HG02759 (cell line): ENCODE measurements at regions not wholly inside any gene's neighbourhood (a gene's known extent, or its start where the extent isn't known, plus 50 kb on each side); places are given as distances from the start of the nearest gene placed in this dataset.

Experiments
- ATAC-seq: cut with Tn5 transposase; IDR thresholded peaks from one replicate; pipeline ENCODE4 v1.9.1; 2021; ENCODE audit warnings: mild to moderate bottlenecking, moderate library complexity; ENCODE audit not compliant: unreplicated experiment

DNA sequence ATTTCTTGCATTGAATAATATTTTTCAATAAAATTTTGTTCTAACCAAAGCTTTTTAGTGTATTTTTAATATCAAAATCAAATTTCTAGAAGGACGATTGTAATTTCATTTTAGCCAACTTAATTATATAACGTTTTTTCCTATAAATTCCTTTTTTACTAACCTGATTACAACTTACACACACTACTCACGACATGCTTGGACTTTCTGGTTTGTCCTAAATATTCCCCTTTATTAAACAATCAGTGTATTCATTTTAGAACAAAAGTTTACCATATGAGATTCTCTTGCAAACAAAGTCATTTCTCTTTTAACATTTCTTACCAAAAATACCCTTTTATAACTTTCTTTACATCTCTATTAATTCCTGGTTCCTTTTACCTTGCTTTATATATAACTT lies 173.7 kb downstream of the PWWP3B start:
- no peak for ATAC-seq

DNA sequence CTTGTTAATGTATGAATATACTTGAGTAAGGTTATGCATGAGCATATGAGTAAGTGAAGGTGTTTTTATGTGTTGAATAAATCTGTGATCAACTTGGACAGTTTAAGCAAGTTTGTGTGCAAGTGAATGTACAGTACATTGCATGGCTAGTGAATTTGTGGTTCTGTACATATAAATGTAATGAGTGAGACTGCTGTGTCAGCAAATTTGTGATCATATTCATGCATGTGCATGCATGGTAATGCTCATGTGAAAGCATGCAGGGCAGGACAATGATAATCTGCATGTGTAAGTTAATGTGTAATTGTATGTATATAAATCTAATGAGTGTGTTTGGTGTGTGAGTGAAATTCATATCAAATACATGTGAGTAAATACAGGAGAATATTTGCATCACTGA lies 188.5 kb downstream of the PWWP3B start:
- ATAC-seq: no peak

DNA sequence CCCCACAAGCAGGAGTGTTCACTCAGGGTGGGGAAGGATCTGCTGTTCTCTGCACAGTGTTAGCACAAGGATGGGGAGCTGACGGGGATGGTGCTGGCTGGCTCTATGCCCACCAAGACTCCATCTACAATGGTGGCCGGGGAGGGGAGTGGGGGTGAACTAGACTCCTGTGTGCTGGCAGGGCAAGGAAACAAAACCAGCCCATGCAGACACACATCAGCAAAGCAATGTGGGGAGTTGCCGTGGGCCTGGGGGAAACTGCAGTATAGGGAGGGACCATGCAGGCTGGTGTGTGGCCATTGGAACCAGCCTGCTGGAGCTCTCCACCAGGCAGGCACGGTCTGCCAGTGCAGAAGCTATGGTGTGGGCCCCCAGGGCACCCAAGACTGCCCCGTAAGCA lies 195.1 kb downstream of the PWWP3B start:
- no peak for ATAC-seq

GRCh38 chrX:106378616-106379015 lies 210.5 kb downstream of the PWWP3B start:
- peak; percentile 53 for ATAC-seq

- no peak for ATAC-seq
Observed at GRCh38 chrX:106391284-106391911, 220.4 kb upstream of the RADX start.

- no peak for ATAC-seq
Observed at GRCh38 chrX:106392346-106392745, 219.4 kb upstream of the RADX start.

DNA sequence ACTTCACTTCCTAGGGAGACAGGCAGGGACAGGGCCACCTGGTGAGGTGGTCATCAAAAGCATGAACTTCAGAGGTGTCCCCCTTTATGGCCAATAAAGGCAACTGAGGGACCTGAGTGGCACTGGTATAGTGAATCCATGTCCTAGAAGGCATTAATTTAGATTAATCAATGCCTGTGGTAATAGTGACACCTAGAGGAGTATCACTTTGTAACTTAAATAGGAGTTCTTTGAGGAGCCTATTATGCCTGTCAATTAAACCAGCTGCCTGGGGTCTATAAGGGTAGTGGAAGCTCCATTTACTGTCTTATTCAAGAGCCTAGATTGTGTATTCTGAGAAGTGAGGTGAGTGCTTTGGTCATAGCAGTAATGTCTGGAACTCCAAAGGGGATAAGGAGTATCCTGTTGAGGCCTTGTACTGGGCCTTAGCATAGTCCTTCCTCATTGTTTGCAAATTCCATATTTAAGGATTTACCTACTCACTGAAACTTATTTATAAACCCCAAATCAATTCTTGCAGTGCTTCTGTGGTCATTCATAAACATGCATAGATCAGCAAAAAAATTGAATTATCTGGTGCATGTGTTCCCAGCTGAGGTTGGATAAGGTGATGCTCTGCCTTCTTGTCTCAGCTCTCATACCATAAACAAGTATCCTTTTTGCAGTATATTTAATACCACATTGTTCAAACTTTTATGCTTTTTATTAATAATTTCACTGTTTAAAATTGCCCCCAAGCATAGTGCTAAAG lies 213.8 kb upstream of the RADX start:
- ATAC-seq: no peak

GRCh38 chrX:106401965-106402559 lies 209.7 kb upstream of the RADX start:
- no peak for ATAC-seq

DNA sequence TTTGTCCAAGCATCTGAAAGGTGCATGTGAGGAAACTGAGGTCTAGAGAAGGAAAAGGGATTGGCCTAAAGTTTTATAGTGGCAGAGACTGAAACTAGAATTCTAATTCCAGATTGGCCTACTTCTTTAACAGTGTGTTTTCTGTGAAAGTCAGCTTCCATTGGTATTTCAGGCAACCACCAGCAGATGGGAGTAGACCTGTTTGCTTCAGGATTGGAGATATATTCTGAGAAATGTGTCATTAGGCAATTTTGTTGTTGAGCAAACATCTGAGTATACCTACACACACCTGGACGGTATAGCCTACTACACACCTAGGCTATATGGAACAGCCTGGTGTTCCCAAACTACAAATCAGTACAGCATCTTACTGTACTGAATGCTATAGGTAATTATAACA lies 207.3 kb upstream of the RADX start:
- ATAC-seq: no peak

DNA sequence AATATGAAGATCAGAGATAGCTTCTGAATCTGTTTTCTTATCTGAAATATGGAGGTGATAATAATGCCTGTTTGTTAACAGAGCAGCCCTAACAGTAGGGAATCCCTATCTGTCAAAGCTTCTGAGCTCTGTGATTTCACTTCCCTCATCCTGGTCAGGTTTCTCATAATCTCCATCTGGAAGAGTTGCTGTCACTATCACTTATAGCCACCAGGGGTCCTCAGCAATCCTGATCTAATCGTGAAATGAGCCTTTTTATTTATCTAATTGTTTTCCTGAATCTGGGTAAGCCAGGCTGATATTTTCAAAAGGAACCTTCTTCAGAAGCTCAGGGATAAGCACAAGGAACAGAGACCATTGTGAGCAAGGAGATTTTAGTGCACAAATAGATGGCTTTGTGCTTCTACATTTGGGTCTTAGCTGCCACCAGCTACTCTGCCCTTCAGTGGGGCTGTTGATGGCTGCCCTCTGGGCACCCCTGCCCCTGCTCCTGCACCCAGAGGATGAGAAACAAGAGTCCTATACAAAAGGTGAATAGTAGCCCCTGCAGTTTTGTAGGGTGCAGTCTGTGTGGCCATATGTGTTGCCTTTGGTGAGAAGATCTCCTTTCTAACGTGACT lies 196.4 kb upstream of the RADX start:
- peak; percentile 83 for ATAC-seq

- ATAC-seq: no peak
Observed at GRCh38 chrX:106436691-106437090, 175.1 kb upstream of the RADX start.

DNA sequence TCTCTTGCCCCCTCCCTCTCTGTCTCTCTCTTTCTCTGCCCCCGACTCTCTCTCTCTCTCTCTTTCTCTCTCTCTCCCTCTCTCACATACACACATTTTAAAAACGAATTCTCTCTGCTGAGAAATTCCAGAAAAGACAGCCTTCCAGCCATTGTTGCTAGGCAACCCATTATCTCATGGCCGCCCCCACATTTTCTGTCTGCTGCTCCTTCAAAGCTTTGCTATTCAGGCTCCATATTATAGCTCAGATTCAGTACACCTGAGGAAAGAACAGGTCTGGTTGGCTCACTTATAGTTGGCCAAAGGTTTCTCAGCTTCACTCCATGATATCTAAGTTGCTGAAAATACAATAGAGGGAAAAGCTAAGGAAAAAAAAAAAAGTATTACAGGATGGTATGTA lies 174.4 kb upstream of the RADX start:
- ATAC-seq: no peak

DNA sequence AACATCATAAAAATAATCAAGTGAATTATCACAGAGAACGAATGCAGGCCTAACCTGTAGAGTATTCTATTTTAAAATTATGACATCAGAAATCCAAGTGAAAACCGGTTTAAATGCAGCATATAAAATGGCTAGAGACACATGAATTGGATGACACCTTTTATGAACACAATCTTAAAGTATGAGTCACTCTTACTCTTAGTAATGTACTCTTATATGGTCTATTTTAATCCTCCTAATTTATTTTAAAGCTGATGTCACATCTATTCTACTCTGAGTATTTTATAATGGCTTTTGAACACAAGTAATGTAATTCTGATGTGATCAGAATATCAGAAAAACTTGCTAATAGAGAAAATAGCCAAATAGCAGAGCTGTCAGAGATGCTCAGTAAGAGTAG lies 161.4 kb upstream of the RADX start:
- no peak for ATAC-seq

DNA sequence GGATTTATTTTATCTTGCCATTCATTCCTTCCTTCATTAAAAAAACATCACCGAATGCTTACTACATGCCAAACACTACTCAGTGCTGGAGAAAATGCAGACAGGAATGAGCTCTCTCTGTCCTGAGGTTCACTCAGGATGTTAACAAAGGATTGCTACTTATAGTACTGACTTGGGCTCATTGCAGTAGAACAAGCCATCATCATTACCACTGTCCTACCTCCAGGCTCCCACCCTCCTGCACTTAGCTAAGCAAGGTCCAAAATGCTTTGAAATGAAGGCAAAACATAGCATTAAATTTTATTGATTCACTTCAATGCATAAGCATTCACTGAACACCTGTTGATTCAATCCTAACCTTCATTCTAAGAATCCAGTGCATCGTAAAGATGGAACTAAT lies 159.8 kb upstream of the RADX start:
- no peak for ATAC-seq

GRCh38 chrX:106454991-106455390 lies 156.8 kb upstream of the RADX start:
- no peak for ATAC-seq

- ATAC-seq: no peak
Observed at GRCh38 chrX:106457802-106458201, 154.0 kb upstream of the RADX start.

DNA sequence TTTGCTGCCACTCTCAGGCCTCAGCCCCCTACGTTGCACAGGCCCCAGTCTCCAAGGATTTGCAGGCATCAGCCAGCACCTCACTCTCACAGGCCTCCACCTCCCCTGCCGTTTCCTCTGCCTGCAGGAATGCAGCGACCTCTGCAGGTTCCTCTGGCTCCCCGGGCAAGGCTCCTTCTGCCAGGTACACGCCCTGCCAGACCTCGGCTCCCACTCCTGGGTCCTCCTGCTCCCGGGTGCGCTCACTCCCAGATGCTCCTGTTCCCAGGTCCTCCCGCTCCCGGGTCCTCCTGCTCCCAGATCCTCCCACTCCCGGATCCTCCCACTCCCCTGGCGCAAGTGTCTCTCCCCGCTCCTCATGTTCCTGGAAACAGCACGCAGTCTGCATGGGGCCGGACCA lies 144.4 kb upstream of the RADX start:
- no peak for ATAC-seq

- no peak for ATAC-seq
Observed at GRCh38 chrX:106467943-106468342, 143.8 kb upstream of the RADX start.

DNA sequence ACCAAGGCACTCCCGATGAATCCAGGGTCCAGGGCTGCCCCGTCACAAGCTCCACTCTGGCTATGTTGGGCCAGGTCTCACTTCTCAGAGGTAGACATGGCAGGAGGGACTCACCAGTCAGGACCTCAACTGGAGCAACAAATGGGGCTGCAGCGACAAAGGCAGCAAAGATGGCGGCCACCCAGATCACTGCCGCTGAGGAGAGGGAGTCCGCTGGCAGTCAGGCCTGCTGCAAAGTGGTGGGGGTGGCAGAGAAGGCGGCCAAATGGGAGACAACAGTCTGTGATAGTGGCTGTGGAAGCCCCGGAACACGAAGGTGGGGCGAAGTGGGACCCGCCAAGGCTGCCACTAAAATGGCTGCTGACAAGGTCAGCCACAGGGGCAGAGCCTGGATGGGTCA lies 143.3 kb upstream of the RADX start:
- ATAC-seq: no peak

GRCh38 chrX:106479920-106480319 lies 131.9 kb upstream of the RADX start:
- no peak for ATAC-seq

DNA sequence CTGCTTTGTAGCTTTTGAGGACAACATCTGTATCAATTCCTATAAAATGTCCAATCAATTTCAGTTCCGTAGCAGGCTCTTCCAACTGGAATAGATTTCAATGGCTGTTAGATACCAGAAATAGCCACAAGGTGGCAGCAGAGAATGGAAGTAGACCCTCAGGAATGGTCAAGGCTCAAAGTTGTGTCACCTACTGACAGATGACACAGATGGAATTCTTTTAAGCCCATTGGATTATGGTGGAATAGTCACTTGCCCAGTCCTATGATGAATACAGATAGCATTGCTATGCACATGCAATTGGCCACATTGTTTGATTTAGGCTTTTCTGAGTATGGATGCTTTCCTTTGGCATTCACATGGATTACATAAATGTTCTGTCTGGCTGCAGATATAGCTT lies 130.4 kb upstream of the RADX start:
- ATAC-seq: peak; percentile 27

DNA sequence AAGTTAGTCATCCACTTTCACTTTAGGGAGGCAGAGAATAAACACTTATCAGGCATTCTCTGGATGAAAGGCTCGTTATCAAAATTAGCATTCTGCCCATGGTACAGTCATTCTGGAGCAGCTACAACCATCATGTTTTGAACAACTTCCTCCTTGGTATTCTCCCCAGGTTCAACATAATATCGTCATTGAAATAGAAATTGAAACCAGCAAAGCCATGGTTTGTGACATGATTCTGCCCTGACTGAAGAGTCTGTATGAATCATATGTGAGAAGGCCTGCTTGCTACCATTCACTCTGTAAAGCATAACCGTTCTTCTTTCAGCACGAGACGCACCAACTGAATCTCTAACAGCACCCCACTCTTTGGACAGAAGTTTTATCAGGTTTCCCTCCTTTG lies 127.5 kb upstream of the RADX start:
- ATAC-seq: peak; percentile 96
